HUES6 (cell line): ENCODE measurements at regions not wholly inside any gene's neighbourhood (a gene's known extent, or its start where the extent isn't known, plus 50 kb on each side); places are given as distances from the start of the nearest gene placed in this dataset.

Source experiments
- H3K27ac ChIP-seq: 2 replicates; pipeline ENCODE4 v1.7.0; 2013; ENCODE audit warnings: low read depth, mild to moderate bottlenecking, low read length, inconsistent platforms
- H3K27me3 ChIP-seq: 2 replicates; pipeline ENCODE4 v1.6.1; 2013; ENCODE audit warnings: low read length; ENCODE audit not compliant: control insufficient read depth, insufficient read depth
- H3K36me3 ChIP-seq: 2 replicates; pipeline ENCODE4 v1.6.1; 2013; ENCODE audit warnings: low read length; ENCODE audit not compliant: control insufficient read depth, insufficient read depth
- H3K4me1 ChIP-seq: 2 replicates; pipeline ENCODE4 v1.6.1; 2013; ENCODE audit warnings: low read length; ENCODE audit not compliant: control insufficient read depth, insufficient read depth
- H3K4me3 ChIP-seq: 2 replicates; pipeline ENCODE4 v1.5.1; 2013; ENCODE audit warnings: low read depth, low read length
- H3K9ac ChIP-seq: one replicate; pipeline ENCODE4 v1.6.1; 2013; ENCODE audit warnings: mild to moderate bottlenecking, low read length
- H3K9me3 ChIP-seq: 2 replicates; pipeline ENCODE4 v1.6.1; 2013; ENCODE audit warnings: low read depth, low read length; ENCODE audit not compliant: control insufficient read depth, insufficient read depth

DNA sequence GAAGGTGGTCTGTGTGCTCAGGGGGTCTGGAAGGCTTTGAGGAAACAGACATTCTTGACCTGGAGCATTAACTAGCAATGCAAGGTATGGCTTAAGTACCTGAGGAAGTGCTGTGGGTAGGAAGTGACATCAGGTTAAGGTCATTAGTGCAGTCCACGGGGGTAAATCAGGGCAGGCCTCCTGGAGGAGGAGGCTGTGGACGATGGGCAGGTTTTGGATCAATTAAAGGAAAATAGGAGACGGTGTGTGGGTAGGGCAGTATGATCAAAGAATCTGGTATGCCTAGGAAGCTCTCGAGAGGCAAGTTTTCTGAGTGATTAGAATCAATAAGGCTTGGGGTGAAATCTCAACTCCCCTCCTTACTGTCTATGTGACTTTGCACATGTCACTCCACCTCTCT is 295.3 kb downstream of the AACS start:
- Histone ChIP-seq H3K27me3 (no peaks in the 10 kb centered on the region), H3K9me3 (no peaks in the 10 kb centered on the region), H3K4me1 (no peaks in the 10 kb centered on the region), H3K4me3 (no peak overlapping the region), H3K27ac (no peak overlapping the region), H3K9ac (no peak overlapping the region), H3K36me3 (no peaks in the 10 kb centered on the region)

DNA sequence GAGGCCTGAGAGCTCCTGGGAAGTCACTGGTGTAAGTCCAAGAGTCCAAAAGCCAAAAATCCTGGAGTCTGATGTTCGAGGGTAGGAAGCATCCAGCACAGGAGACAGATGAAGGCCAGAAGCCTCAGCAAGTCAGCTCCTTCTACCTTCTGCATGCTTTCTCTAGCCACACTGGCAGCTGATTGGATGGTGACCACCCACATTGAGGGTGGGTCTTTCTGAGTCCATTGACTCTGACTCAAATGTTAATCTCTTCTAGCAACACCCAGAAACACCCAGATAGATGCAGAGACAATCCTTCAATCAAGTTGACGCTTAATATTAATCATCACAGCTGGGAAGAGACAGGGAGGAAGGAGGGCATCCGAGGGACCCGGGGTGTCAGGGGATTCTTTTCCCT is 305.8 kb downstream of the AACS start:
- Histone ChIP-seq H3K4me1 (no peaks in the 10 kb centered on the region), H3K9me3 (no peaks in the 10 kb centered on the region), H3K36me3 (no peaks in the 10 kb centered on the region), H3K27ac (no peak overlapping the region), H3K9ac (no peak overlapping the region), H3K27me3 (no peaks in the 10 kb centered on the region; the same call in 1 of the 2 replicates), H3K4me3 (no peak overlapping the region)

DNA sequence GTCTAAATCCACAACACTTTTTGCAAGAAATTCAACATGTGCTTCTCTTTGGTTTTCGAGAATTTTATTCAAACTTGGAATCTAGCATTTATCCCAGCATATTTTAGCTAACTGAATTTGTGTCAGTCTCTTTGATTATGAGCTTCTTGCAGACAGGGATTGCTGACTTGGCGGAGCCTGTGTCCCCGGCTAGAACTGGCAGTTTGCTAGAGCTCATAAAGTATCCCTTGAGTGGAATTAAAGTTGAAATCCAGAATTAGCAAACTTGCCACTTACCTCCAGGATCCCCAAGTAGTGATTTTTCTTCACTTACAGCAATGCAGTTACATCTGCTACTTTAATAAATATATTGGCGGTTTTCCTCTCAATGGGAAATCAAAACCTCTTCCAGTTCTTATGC is 306.9 kb downstream of the AACS start:
- no peaks in the 10 kb centered on the region for H3K36me3 ChIP-seq
- no peaks in the 10 kb centered on the region for H3K4me1 ChIP-seq
- no peaks in the 10 kb centered on the region for H3K9me3 ChIP-seq
- no peak overlapping the region for H3K9ac ChIP-seq
- H3K27ac ChIP-seq, result no peak overlapping the region
- no peaks in the 10 kb centered on the region; the same call in 1 of the 2 replicates for H3K27me3 ChIP-seq
- H3K4me3 ChIP-seq, result no peak overlapping the region

DNA sequence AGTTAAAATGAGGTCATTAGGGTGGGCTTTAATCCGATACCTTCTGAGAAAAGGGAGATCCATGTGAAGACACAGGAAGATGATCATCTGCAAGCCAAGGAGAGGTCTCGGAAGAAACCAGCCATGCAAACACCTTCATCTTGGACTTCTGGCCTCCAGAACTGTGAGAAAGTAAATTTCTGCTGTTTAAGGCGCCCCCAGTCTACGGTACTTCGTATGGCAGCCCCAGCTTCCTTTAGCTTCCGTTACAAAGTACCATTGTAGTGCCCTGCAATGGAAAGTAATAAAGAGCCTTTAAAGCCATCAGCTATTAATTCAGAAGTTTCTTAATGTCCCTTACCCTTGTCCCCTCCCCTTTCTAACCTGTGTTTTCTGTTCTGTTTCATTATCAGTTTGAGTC is 308.1 kb downstream of the AACS start:
- H3K4me1 ChIP-seq, result no peaks in the 10 kb centered on the region
- H3K9ac ChIP-seq, result no peak overlapping the region
- no peak overlapping the region for H3K27ac ChIP-seq

DNA sequence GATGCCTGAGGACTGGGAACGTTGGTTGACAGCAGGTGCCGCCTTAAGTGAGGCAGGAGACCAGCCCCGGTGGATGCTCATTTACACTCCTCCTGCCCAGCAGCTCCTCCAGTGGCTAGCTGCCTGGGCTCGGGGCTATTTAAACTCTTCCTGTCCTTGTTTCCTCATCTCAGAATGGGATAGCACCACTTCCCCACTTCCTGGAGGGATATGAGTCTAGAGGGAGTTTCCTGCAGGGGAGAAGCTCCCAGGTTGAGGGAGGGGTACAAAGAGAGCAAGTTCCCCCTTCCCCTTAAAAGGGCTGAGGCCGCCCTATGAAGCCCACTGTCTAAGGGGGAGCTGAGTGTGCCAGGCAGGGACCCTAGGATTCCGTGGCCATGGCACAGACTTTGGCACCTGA is 311.2 kb downstream of the AACS start:
- no peaks in the 10 kb centered on the region; the same call in 1 of the 2 replicates for H3K27me3 ChIP-seq
- H3K4me1 ChIP-seq, result no peaks in the 10 kb centered on the region
- no peak overlapping the region for H3K9ac ChIP-seq
- H3K9me3 ChIP-seq, result no peaks in the 10 kb centered on the region
- no peak overlapping the region for H3K4me3 ChIP-seq
- H3K27ac ChIP-seq, result no peak overlapping the region
- no peaks in the 10 kb centered on the region for H3K36me3 ChIP-seq

More for the DNA sequence above, 308.1 kb downstream of the AACS start:
- Histone ChIP-seq H3K9me3 (no peaks in the 10 kb centered on the region), H3K36me3 (no peaks in the 10 kb centered on the region), H3K27me3 (no peaks in the 10 kb centered on the region; the same call in 1 of the 2 replicates), H3K4me3 (no peak overlapping the region)

DNA sequence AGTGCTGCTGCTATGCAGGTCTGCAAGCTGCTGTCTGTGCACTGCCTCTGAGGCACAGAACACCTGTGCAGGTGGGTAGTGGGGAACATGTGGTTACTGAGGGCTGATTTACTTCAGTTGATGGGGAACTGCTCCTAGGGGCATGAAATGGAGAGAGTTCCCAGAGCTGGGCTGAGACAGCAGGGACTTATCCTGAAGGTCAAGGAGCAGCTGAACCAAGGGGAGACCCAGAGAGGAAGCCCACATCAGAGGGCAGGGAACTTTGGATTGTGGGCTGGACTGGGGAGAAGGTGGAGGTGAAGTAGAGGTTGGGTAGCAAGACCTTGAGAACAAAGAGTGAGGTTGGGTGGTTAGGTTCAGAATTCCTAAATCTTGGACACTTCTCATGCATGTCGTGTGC is 311.9 kb downstream of the AACS start:
- no peaks in the 10 kb centered on the region; the same call in 1 of the 2 replicates for H3K27me3 ChIP-seq
- H3K36me3 ChIP-seq, result no peaks in the 10 kb centered on the region
- H3K9ac ChIP-seq, result no peak overlapping the region
- H3K27ac ChIP-seq, result no peak overlapping the region
- no peak overlapping the region for H3K4me3 ChIP-seq
- no peaks in the 10 kb centered on the region for H3K9me3 ChIP-seq
- H3K4me1 ChIP-seq, result no peaks in the 10 kb centered on the region

DNA sequence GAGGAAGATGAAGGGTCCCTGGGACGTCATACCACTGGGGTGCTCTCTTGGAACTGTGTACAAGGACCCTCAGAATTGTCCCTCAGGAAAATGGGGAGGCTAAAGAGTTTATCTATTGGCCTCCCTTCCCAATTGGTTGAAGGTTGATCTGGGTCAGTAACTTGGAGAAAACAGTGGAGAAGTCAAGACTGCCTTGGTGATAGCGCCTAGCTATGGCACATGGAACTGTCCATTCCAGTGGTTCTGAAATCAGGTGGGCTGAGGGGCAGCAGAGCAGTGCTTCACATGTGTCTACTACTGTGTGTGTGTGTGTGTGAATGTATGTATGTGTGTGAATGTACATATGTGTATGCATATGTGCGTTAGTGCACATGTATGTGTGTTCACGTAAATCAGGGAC is 316.1 kb downstream of the AACS start:
- Histone ChIP-seq H3K4me1 (no peaks in the 10 kb centered on the region), H3K9me3 (no peaks in the 10 kb centered on the region), H3K27ac (no peak overlapping the region), H3K9ac (no peak overlapping the region), H3K36me3 (no peaks in the 10 kb centered on the region), H3K4me3 (no peak overlapping the region), H3K27me3 (no peaks in the 10 kb centered on the region)

DNA sequence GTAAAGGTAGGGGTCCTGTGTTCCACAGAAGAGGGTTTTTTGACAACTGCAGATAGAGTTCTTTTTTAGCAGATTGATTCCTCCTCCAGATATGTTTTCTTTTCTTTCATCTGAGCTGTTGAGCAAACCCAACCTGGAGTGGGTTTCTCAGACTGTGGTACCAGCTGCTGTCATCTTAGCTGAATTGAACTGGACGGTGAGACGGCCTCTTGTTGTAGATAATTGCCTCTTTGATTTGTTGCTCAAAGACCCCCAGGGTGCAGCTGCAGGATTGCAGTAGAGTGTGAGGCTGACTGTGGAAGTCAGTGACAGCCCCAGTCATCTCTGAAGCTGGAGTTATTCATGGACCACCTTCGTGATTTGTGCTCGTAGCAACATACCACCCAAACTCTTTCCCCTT is 317.7 kb downstream of the AACS start:
- Histone ChIP-seq H3K4me3 (no peak overlapping the region), H3K27me3 (no peaks in the 10 kb centered on the region), H3K9ac (no peak overlapping the region), H3K9me3 (no peaks in the 10 kb centered on the region), H3K27ac (no peak overlapping the region), H3K36me3 (no peaks in the 10 kb centered on the region), H3K4me1 (no peaks in the 10 kb centered on the region)

DNA sequence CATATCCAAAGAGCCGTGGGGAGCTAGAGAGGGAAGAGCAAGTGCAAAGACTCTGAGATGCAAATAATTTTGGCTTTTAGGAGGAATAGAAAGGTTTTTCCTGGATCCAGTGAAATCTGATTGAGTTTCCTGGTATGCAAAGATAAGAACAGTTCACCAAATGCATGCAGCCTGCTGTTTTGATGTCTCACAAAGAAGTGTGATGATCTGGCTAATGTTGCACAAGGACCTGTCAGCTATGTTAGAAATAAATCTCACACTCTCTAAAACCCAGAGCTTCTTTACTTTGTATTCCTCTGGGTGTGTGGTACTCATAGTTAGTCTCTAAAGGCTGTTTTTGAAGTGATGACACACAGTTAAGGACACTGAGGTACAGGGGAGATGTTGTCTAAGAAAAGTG is 321.4 kb downstream of the AACS start:
- no peak overlapping the region for H3K9ac ChIP-seq
- H3K9me3 ChIP-seq, result no peaks in the 10 kb centered on the region
- no peaks in the 10 kb centered on the region for H3K36me3 ChIP-seq
- no peak overlapping the region for H3K4me3 ChIP-seq
- no peak overlapping the region for H3K27ac ChIP-seq
- no peaks in the 10 kb centered on the region for H3K27me3 ChIP-seq
- H3K4me1 ChIP-seq, result no peaks in the 10 kb centered on the region

DNA sequence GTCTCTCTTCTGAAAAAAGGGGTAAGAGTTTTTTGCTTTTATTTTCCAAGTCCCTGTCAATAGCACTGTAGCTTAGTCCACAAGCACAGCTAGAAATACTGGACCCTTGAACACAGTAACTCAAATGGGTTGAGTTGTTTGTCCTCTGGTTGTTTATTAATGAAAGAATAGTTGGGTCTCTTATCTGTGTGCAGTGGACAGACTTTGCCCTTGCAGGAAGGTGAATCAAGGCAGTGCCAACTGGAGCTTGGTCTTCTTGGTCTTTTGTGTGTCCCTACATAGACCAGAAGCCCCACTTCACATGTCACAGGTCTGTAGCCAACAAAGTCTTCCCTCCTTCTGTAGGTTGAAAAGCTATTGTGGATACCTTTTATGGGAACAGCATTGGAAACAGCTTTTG is 322.0 kb downstream of the AACS start:
- no peaks in the 10 kb centered on the region for H3K27me3 ChIP-seq
- no peak overlapping the region for H3K4me3 ChIP-seq
- no peak overlapping the region for H3K9ac ChIP-seq
- H3K9me3 ChIP-seq, result no peaks in the 10 kb centered on the region
- no peak overlapping the region for H3K27ac ChIP-seq
- no peaks in the 10 kb centered on the region for H3K36me3 ChIP-seq
- H3K4me1 ChIP-seq, result no peaks in the 10 kb centered on the region

DNA sequence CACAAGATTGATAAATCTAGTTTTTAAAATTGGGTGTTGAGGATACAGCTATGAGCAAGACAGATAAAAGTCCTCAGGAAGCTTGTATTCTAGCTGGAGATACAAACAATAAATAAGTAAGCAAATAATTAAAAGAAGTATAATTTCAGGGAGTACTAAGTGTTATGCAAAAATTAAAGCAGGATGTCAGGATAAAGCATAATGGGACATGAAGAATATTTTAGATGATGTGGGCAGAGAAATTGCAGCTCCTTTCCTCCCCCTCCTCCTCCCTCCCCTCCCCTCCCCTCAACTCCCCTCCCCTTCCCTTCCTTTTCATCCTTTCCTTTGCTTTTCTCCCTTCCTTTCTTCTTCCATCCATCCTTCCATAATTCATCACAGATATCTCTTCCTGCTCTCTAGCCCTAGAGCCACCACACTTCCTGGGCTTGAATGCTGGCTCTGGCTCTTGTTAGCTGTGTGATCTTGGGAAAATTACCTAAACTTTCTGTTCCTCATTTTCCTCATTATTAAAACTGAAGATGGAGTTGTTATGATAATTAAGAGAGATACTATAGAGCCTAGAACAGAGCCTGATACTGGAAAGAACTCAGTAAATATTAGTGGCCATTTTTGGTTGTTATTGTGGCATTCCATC is 323.9 kb downstream of the AACS start:
- Histone ChIP-seq H3K9me3 (no peaks in the 10 kb centered on the region), H3K9ac (no peak overlapping the region), H3K4me3 (no peak overlapping the region), H3K27me3 (no peaks in the 10 kb centered on the region), H3K4me1 (no peaks in the 10 kb centered on the region), H3K36me3 (no peaks in the 10 kb centered on the region), H3K27ac (no peak overlapping the region)

DNA sequence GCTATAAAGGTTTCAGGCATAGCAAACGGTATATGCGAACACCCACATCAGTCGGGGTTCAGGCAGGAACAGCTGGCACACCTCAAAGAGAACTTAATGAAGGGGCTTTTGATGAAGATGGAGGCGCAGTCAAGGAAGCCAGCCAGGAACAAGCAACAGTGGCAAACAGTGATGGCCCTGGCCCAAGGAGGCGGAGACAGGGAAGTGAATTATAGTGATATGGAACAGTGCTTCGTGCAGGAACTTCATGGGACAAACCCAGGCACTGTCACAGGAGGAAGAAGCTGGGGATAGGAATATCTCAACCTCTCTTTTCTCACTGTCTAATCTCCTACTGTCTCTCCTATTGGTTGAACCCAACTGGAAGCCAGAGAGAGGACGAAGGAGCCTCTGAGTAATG is 328.3 kb downstream of the AACS start:
- Histone ChIP-seq H3K4me3 (no peak overlapping the region), H3K9ac (no peak overlapping the region), H3K36me3 (no peaks in the 10 kb centered on the region), H3K27ac (no peak overlapping the region), H3K27me3 (no peaks in the 10 kb centered on the region), H3K4me1 (no peaks in the 10 kb centered on the region), H3K9me3 (peaks cover 4% of the 10 kb centered on the region)
